IPS DF 6.9 (cell line): ENCODE measurements at regions not wholly inside any gene's neighbourhood (a gene's known extent, or its start where the extent isn't known, plus 50 kb on each side); places are given as distances from the start of the nearest gene placed in this dataset.

ENCODE experiments used
- DNase-seq: peaks from one replicate; pipeline ENCODE4 v3.0.0-alpha.2; 2013; ENCODE audit warnings: low read depth, low spot score
- H3K27ac ChIP-seq: one replicate; pipeline ENCODE4 v1.5.1; 2013; ENCODE audit warnings: low read length, control low read depth
- H3K27me3 ChIP-seq: 2 replicates; pipeline ENCODE4 v1.6.1; 2013; ENCODE audit warnings: mild to moderate bottlenecking, low read length; ENCODE audit not compliant: control insufficient read depth, insufficient read depth
- H3K36me3 ChIP-seq: 2 replicates; pipeline ENCODE4 v1.6.1; 2013; ENCODE audit warnings: low read length; ENCODE audit not compliant: control insufficient read depth, insufficient read depth
- H3K4me1 ChIP-seq: 2 replicates; pipeline ENCODE4 v1.6.1; 2013; ENCODE audit warnings: low read length; ENCODE audit not compliant: control insufficient read depth, insufficient read depth
- H3K4me3 ChIP-seq: 2 replicates; pipeline ENCODE4 v1.5.1; 2013; ENCODE audit warnings: mild to moderate bottlenecking, low read length
- H3K9me3 ChIP-seq: 2 replicates; pipeline ENCODE4 v1.6.1; 2013; ENCODE audit warnings: low read length, inconsistent platforms; ENCODE audit not compliant: control insufficient read depth, insufficient read depth
- WGBS: extraction: QIAGEN DNeasy Blood & Tissue Kit; methylation state at CpG from one replicate; pipeline ENCODE4 v1.1.7; 2013; ENCODE audit warnings: mixed read lengths, missing lambda C conversion rate; ENCODE audit not compliant: insufficient read length, insufficient coverage; 5-methylcytosine and 5-hydroxymethylcytosine counted together

GRCh38 chr14:53295985-53296582 is 143.0 kb upstream of the DDHD1 start:
- Histone ChIP-seq H3K9me3 (no peaks in the 10 kb centered on the region), H3K27me3 (no peaks in the 10 kb centered on the region), H3K27ac (no peak overlapping the region), H3K36me3 (no peaks in the 10 kb centered on the region), H3K4me1 (no peaks in the 10 kb centered on the region), H3K4me3 (no peak overlapping the region)
- peak; percentile 16 for DNase-seq
- no CpG with 5 or more reads among the region's 9 CpGs for WGBS

GRCh38 chr14:53295372-53295771 is 142.2 kb upstream of the DDHD1 start:
- DNase-seq, result no peak
- no peaks in the 10 kb centered on the region for H3K36me3 ChIP-seq
- WGBS, result no CpG with 5 or more reads among the region's 4 CpGs

GRCh38 chr14:53286301-53286700 is 133.2 kb upstream of the DDHD1 start:
- Histone ChIP-seq H3K27me3 (no peaks in the 10 kb centered on the region), H3K9me3 (no peaks in the 10 kb centered on the region), H3K36me3 (no peaks in the 10 kb centered on the region), H3K27ac (no peak overlapping the region), H3K4me3 (no peak overlapping the region), H3K4me1 (no peaks in the 10 kb centered on the region)
- DNase-seq, result no peak

More at GRCh38 chr14:53295372-53295771, 142.2 kb upstream of the DDHD1 start:
- no peaks in the 10 kb centered on the region for H3K4me1 ChIP-seq
- no peak overlapping the region for H3K27ac ChIP-seq
- no peaks in the 10 kb centered on the region for H3K9me3 ChIP-seq
- H3K4me3 ChIP-seq, result no peak overlapping the region
- H3K27me3 ChIP-seq, result no peaks in the 10 kb centered on the region

- no peak overlapping the region for H3K4me3 ChIP-seq
- H3K27me3 ChIP-seq, result no peaks in the 10 kb centered on the region
- no peak overlapping the region for H3K27ac ChIP-seq
- DNase-seq, result no peak
- H3K36me3 ChIP-seq, result no peaks in the 10 kb centered on the region
- WGBS, result no CpG with 5 or more reads among the region's 4 CpGs
- no peaks in the 10 kb centered on the region for H3K9me3 ChIP-seq
- no peaks in the 10 kb centered on the region for H3K4me1 ChIP-seq
Observed at GRCh38 chr14:53285821-53286220, 132.7 kb upstream of the DDHD1 start.

GRCh38 chr14:53285064-53285463 is 131.9 kb upstream of the DDHD1 start:
- Histone ChIP-seq H3K4me3 (no peak overlapping the region), H3K27me3 (no peaks in the 10 kb centered on the region), H3K9me3 (no peaks in the 10 kb centered on the region), H3K27ac (no peak overlapping the region), H3K36me3 (no peaks in the 10 kb centered on the region), H3K4me1 (no peaks in the 10 kb centered on the region)
- no peak for DNase-seq
- WGBS, result no CpG with 5 or more reads among the region's 4 CpGs

GRCh38 chr14:53278602-53279506 is 125.7 kb upstream of the DDHD1 start:
- Histone ChIP-seq H3K36me3 (no peaks in the 10 kb centered on the region), H3K4me1 (no peaks in the 10 kb centered on the region), H3K4me3 (no peak overlapping the region), H3K27ac (no peak overlapping the region), H3K27me3 (no peaks in the 10 kb centered on the region), H3K9me3 (no peaks in the 10 kb centered on the region; the same call in 1 of the 2 replicates)
- WGBS, result no CpG with 5 or more reads among the region's 12 CpGs
- peak; percentile 7 for DNase-seq

GRCh38 chr14:53273671-53274072 is 120.5 kb upstream of the DDHD1 start:
- H3K27me3 ChIP-seq, result no peaks in the 10 kb centered on the region
- DNase-seq, result no peak
- no peak overlapping the region for H3K4me3 ChIP-seq
- WGBS, result no CpG with 5 or more reads among the region's 6 CpGs
- H3K27ac ChIP-seq, result no peak overlapping the region
- H3K36me3 ChIP-seq, result no peaks in the 10 kb centered on the region
- H3K4me1 ChIP-seq, result no peaks in the 10 kb centered on the region
- H3K9me3 ChIP-seq, result no peaks in the 10 kb centered on the region; the same call in 1 of the 2 replicates

- DNase-seq, result no peak
- Histone ChIP-seq H3K36me3 (no peaks in the 10 kb centered on the region), H3K4me3 (no peak overlapping the region), H3K27ac (no peak overlapping the region), H3K4me1 (no peaks in the 10 kb centered on the region), H3K9me3 (no peaks in the 10 kb centered on the region), H3K27me3 (no peaks in the 10 kb centered on the region)
- no CpG with 5 or more reads among the region's 4 CpGs for WGBS
Observed at GRCh38 chr14:53265025-53265424, 111.9 kb upstream of the DDHD1 start.

GRCh38 chr14:53260928-53261327 is 107.8 kb upstream of the DDHD1 start:
- no peak overlapping the region for H3K4me3 ChIP-seq
- H3K36me3 ChIP-seq, result no peaks in the 10 kb centered on the region

GRCh38 chr14:53260286-53260685 is 107.2 kb upstream of the DDHD1 start:
- no peaks in the 10 kb centered on the region for H3K4me1 ChIP-seq
- H3K36me3 ChIP-seq, result no peaks in the 10 kb centered on the region
- H3K4me3 ChIP-seq, result no peak overlapping the region
- H3K27ac ChIP-seq, result no peak overlapping the region
- no CpG with 5 or more reads among the region's 5 CpGs for WGBS
- H3K9me3 ChIP-seq, result no peaks in the 10 kb centered on the region
- no peak for DNase-seq
- H3K27me3 ChIP-seq, result no peaks in the 10 kb centered on the region

More at GRCh38 chr14:53260928-53261327, 107.8 kb upstream of the DDHD1 start:
- Histone ChIP-seq H3K27me3 (no peaks in the 10 kb centered on the region), H3K4me1 (no peaks in the 10 kb centered on the region), H3K9me3 (no peaks in the 10 kb centered on the region), H3K27ac (no peak overlapping the region)
- WGBS, result no CpG with 5 or more reads among the region's 2 CpGs
- no peak for DNase-seq
